DND-41 (cell line): ENCODE measurements at regions not wholly inside any gene's neighbourhood (a gene's known extent, or its start where the extent isn't known, plus 50 kb on each side); places are given as distances from the start of the nearest gene placed in this dataset.

ENCODE experiments used
- ATAC-seq: fragments of 200-7000 bp; cut with Tn5 transposase; 3 replicates; pipeline ENCODE4 v1.9.1; 2021; ENCODE audit warnings: low read depth; ENCODE audit not compliant: insufficient read depth
- DNase-seq: peaks from one replicate; pipeline ENCODE4 v3.0.0-alpha.2; 2020
- H2AFZ ChIP-seq: 2 replicates; pipeline ENCODE4 v1.6.0; 2012; ENCODE audit warnings: low read depth, low read length
- H3K27ac ChIP-seq: 2 replicates; pipeline ENCODE4 v1.5.1; 2012; ENCODE audit warnings: low read length, inconsistent platforms
- H3K27me3 ChIP-seq: fragments of 200-600 bp; sonication (generic); 2 replicates; pipeline ENCODE4 v1.6.0; 2012; ENCODE audit warnings: low read length, mild to moderate bottlenecking, inconsistent platforms; ENCODE audit not compliant: insufficient read depth, poor library complexity
- H3K36me3 ChIP-seq: 2 replicates; pipeline ENCODE4 v1.5.1; 2012; ENCODE audit warnings: low read length, inconsistent platforms; ENCODE audit not compliant: insufficient read depth
- H3K4me1 ChIP-seq: 2 replicates; pipeline ENCODE4 v1.5.1; 2012; ENCODE audit warnings: mild to moderate bottlenecking, low read length; ENCODE audit not compliant: insufficient read depth
- H3K4me2 ChIP-seq: 2 replicates; pipeline ENCODE4 v1.6.0; 2012; ENCODE audit warnings: mild to moderate bottlenecking, moderate library complexity, low read length, inconsistent platforms; ENCODE audit not compliant: insufficient read depth
- H3K4me3 ChIP-seq, 2 experiments: fragments of 200-600 bp in 1 of 2; shearing (Covaris generic) in 1 of 2; 2 replicates each; pipeline ENCODE4 v1.5.1; 2012 to 2016; ENCODE audit warnings: inconsistent platforms in 2 of 2, low read length in 2 of 2, mild to moderate bottlenecking in 2 of 2, low read depth in 1 of 2, moderate library complexity in 1 of 2
- H3K79me2 ChIP-seq: 2 replicates; pipeline ENCODE4 v1.6.0; 2012; ENCODE audit warnings: low read length, inconsistent platforms; ENCODE audit not compliant: insufficient read depth
- H3K9ac ChIP-seq: 2 replicates; pipeline ENCODE4 v1.6.0; 2012; ENCODE audit warnings: low read depth, mild to moderate bottlenecking, inconsistent platforms, low read length, moderate library complexity
- H3K9me3 ChIP-seq: 2 replicates; pipeline ENCODE4 v1.5.1; 2012; ENCODE audit warnings: low read length, moderate library complexity, mild to moderate bottlenecking, inconsistent platforms; ENCODE audit not compliant: insufficient read depth, severe bottlenecking
- H4K20me1 ChIP-seq: 2 replicates; pipeline ENCODE4 v1.6.0; 2012; ENCODE audit warnings: low read length; ENCODE audit not compliant: insufficient read depth
- EZH2 ChIP-seq: IDR thresholded peaks from 3 replicates; pipeline ENCODE4 v1.6.1; 2012; ENCODE audit warnings: borderline replicate concordance, low read depth, mild to moderate bottlenecking, moderate library complexity, low read length, inconsistent platforms; ENCODE audit not compliant: severe bottlenecking
- TF ChIP-seq, protein P1 (sequence below): IDR thresholded peaks from 2 replicates; pipeline ENCODE4 v1.5.1; 2012; ENCODE audit warnings: borderline replicate concordance, low read length, moderate library complexity, mild to moderate bottlenecking; ENCODE audit not compliant: poor library complexity, severe bottlenecking; ENCODE audit errors: extremely low read depth

DNA sequence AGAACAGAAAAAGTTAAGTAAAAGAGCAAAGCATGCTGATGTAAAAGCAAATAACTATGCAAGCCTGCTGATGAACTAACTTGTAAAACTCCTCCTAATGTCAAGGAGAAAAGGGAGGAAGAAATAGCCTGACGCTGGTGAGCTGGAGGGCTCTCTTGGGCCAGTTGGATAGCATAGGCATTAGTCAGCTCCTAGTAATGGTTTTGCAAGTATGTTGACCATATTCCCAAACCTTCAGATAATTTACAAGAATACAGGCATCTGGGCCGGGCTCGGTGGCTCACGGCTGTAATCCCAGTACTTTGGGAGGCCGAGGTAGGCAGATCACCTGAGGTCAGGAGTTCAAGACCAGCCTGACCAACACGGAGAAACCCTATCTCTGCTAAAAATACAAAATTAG lies 871.4 kb downstream of the C12orf50 start:
- no peak overlapping the region for H2AFZ ChIP-seq
- no peak overlapping the region for H3K4me3 ChIP-seq
- no peak overlapping the region for H3K4me2 ChIP-seq
- H3K9me3 ChIP-seq, result no peaks in the 10 kb centered on the region
- no peaks in the 10 kb centered on the region for H3K4me1 ChIP-seq
- H3K36me3 ChIP-seq, result no peaks in the 10 kb centered on the region
- no peaks in the 10 kb centered on the region for H3K79me2 ChIP-seq
- H3K27me3 ChIP-seq, result no peaks in the 10 kb centered on the region
- ATAC-seq (no peak), DNase-seq (no peak)
- TF ChIP-seq, protein P1, sequence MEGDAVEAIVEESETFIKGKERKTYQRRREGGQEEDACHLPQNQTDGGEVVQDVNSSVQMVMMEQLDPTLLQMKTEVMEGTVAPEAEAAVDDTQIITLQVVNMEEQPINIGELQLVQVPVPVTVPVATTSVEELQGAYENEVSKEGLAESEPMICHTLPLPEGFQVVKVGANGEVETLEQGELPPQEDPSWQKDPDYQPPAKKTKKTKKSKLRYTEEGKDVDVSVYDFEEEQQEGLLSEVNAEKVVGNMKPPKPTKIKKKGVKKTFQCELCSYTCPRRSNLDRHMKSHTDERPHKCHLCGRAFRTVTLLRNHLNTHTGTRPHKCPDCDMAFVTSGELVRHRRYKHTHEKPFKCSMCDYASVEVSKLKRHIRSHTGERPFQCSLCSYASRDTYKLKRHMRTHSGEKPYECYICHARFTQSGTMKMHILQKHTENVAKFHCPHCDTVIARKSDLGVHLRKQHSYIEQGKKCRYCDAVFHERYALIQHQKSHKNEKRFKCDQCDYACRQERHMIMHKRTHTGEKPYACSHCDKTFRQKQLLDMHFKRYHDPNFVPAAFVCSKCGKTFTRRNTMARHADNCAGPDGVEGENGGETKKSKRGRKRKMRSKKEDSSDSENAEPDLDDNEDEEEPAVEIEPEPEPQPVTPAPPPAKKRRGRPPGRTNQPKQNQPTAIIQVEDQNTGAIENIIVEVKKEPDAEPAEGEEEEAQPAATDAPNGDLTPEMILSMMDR, result no peak
- no peak for TF ChIP-seq EZH2
- no peaks in the 10 kb centered on the region for H4K20me1 ChIP-seq
- H3K27ac ChIP-seq, result no peak overlapping the region
- H3K9ac ChIP-seq, result no peak overlapping the region

DNA sequence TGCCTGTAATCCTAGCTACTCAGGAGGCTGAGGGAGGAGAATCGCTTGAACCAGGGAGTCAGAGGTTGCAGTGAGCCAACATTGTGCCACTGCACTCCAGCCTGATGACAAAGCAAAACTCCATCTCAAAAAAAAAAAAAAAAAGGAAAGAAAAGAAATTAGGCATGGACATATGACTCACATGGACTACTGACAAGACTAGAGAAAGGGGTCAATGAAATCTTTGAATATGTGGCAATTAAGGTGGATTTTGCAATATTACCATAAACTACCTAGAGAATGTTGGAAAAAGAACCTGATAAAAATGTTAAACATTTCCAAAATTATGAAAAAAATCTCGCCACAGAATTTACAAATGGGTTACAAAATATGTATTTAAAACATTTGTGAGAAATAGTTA lies 873.6 kb downstream of the C12orf50 start:
- no peaks in the 10 kb centered on the region for H3K79me2 ChIP-seq
- no peaks in the 10 kb centered on the region for H3K4me1 ChIP-seq
- H3K4me3 ChIP-seq, result no peak overlapping the region
- no peaks in the 10 kb centered on the region for H3K36me3 ChIP-seq
- H3K9ac ChIP-seq, result no peak overlapping the region
- DNase-seq (no peak), ATAC-seq (no peak)
- no peak overlapping the region for H3K27ac ChIP-seq
- H2AFZ ChIP-seq, result no peak overlapping the region
- no peaks in the 10 kb centered on the region for H3K27me3 ChIP-seq
- H3K9me3 ChIP-seq, result no peaks in the 10 kb centered on the region
- H3K4me2 ChIP-seq, result no peak overlapping the region
- no peaks in the 10 kb centered on the region for H4K20me1 ChIP-seq
- TF ChIP-seq, protein P1, result no peak
- TF ChIP-seq EZH2, result no peak

DNA sequence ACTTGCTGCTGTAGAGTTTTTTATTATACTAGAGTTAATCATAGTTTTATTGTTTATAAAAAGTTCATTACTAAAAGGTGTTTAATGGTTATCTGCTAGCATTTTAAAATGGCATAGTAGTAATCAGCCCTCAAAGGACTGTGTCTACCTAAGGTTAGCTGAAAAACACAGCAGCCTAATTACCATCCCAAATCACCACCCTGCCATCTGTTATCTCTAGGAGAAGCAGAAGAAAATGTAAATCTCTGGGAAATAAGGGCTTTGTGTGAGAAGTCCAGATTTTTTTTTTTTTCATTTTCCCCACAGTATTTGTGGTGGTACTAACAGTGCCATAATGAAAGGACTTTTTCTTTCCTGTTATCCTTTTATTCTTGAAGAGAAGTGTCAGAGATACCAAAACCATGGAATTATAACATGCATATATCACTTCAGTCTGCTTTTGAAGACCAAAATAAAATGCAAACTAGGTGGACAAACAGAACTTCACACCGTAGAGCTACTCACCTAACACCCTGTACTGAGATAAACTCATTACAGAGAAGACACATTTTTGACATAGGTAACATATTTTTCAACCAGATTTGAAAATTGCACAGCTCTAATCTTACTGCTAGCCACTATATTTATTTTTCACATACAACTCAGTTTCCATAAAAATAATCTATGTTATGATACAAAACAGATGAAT lies 876.2 kb downstream of the C12orf50 start:
- TF ChIP-seq EZH2, result no peak
- TF ChIP-seq, protein P1, result no peak
- DNase-seq, result no peak
- H3K36me3 ChIP-seq, result no peaks in the 10 kb centered on the region
- H4K20me1 ChIP-seq, result no peaks in the 10 kb centered on the region
- H3K9me3 ChIP-seq, result no peaks in the 10 kb centered on the region
- H3K27ac ChIP-seq, result no peak overlapping the region
- no peaks in the 10 kb centered on the region for H3K4me1 ChIP-seq
- H3K9ac ChIP-seq, result no peak overlapping the region
- no peaks in the 10 kb centered on the region for H3K79me2 ChIP-seq
- H2AFZ ChIP-seq, result no peak overlapping the region
- H3K27me3 ChIP-seq, result no peaks in the 10 kb centered on the region
- no peak for ATAC-seq
- H3K4me2 ChIP-seq, result no peak overlapping the region
- H3K4me3 ChIP-seq, result no peak overlapping the region

DNA sequence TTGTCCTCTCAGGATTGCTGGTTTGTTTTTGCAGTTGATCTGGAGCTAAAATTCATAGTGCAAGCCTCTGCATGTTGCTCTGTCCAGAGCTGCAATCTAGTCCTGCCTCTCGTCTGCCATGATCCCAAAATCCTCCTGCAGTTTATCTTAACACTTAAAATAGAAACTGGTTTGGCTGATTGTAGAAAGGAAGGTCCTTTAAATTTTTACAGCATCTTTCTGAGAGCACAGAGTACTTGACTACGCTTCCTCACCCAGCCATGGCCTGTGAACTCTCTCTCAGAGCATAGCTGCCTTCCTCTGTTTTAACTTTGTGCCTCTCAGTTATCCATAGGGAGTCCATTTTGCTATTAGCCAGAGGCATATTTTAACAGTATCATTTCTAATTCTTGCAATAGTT lies 877.1 kb downstream of the C12orf50 start:
- no peaks in the 10 kb centered on the region for H3K4me1 ChIP-seq
- no peak for DNase-seq
- H3K9me3 ChIP-seq, result no peaks in the 10 kb centered on the region
- H2AFZ ChIP-seq, result no peak overlapping the region
- H3K36me3 ChIP-seq, result no peaks in the 10 kb centered on the region
- no peak for ATAC-seq
- no peak overlapping the region for H3K4me2 ChIP-seq
- no peak overlapping the region for H3K27ac ChIP-seq
- no peak overlapping the region for H3K4me3 ChIP-seq
- no peak overlapping the region for H3K9ac ChIP-seq
- no peaks in the 10 kb centered on the region for H3K79me2 ChIP-seq
- H4K20me1 ChIP-seq, result no peaks in the 10 kb centered on the region
- no peak for TF ChIP-seq EZH2
- TF ChIP-seq, protein P1, result no peak
- no peaks in the 10 kb centered on the region for H3K27me3 ChIP-seq
